H1 (cell line): ENCODE measurements at regions not wholly inside any gene's neighbourhood (a gene's known extent, or its start where the extent isn't known, plus 50 kb on each side); places are given as distances from the start of the nearest gene placed in this dataset.

Experiments
- CTCF ChIA-PET: fragments of 300-600 bp; sonication (Branson Sonifier 250); formaldehyde crosslinking; loops from one replicate; lab custom pipeline; 2021; ENCODE audit not compliant: partially characterized antibody; lab: Charles Lee
- POLR2A ChIA-PET: fragments of 300-600 bp; sonication (Branson Sonifier 250); formaldehyde crosslinking; loops from one replicate; lab custom pipeline; 2021; ENCODE audit warnings: inconsistent platforms; ENCODE audit not compliant: partially characterized antibody; lab: Charles Lee
- DNase-seq, 2 experiments: peaks; one replicate each; pipeline versions ENCODE4 v3.0.0 to v3.0.0-alpha.2; 2010 to 2022; ENCODE audit warnings: low spot score in 2 of 2, low read depth in 1 of 2, mixed read lengths in 1 of 2
- FAIRE-seq: peaks from 2 replicates; lab custom pipeline; 2011; peaks lifted over from hg19 to GRCh38; lab: Jason Lieb, UNC
- H2AFZ ChIP-seq: 2 replicates; pipeline ENCODE4 v1.8.1; 2012; ENCODE audit warnings: low read length, inconsistent platforms
- H2AK5ac ChIP-seq: 2 replicates; pipeline ENCODE4 v1.6.1; 2013; ENCODE audit warnings: low read depth, low read length
- H2BK120ac ChIP-seq: replicated peaks from 2 replicates; pipeline ENCODE3; 2013; ENCODE audit warnings: low read depth, low read length, inconsistent platforms
- H2BK12ac ChIP-seq: 2 replicates; pipeline ENCODE4 v1.6.1; 2013; ENCODE audit warnings: low read depth, low read length
- H2BK15ac ChIP-seq: 2 replicates; pipeline ENCODE4 v1.6.1; 2013; ENCODE audit warnings: low read length
- H2BK20ac ChIP-seq: 2 replicates; pipeline ENCODE4 v1.6.1; 2013; ENCODE audit warnings: low read length
- H2BK5ac ChIP-seq: 2 replicates; pipeline ENCODE4 v1.6.1; 2013; ENCODE audit warnings: low read depth, low read length
- H3K14ac ChIP-seq: 2 replicates; pipeline ENCODE4 v1.6.1; 2013; ENCODE audit warnings: inconsistent platforms; ENCODE audit not compliant: insufficient read length
- H3K18ac ChIP-seq: 2 replicates; pipeline ENCODE4 v1.6.1; 2013; ENCODE audit warnings: low read length; ENCODE audit errors: extremely low read depth
- H3K23ac ChIP-seq: 2 replicates; pipeline ENCODE4 v1.6.1; 2013; ENCODE audit warnings: inconsistent platforms; ENCODE audit not compliant: insufficient read length
- H3K23me2 ChIP-seq: 2 replicates; pipeline ENCODE4 v1.6.1; 2013; ENCODE audit warnings: low read depth, low read length
- H3K27ac ChIP-seq: 2 replicates; pipeline ENCODE4 v1.6.1; 2011; ENCODE audit warnings: low read depth, low read length, inconsistent platforms
- H3K27me3 ChIP-seq, 4 experiments: replicated peaks in 1 of 4; 1 replicate in 1 of 4; 2 replicates in 3 of 4; pipeline versions ENCODE4 v1.6.1 to v1.8.1; 2011 to 2013; ENCODE audit warnings: low read length in 3 of 4, mild to moderate bottlenecking in 3 of 4, inconsistent platforms in 2 of 4, mixed read lengths in 2 of 4, moderate library complexity in 1 of 4; ENCODE audit not compliant: control insufficient read depth in 3 of 4, insufficient read depth in 3 of 4; ENCODE audit errors: extremely low read depth in 1 of 4
- H3K36me3 ChIP-seq, 4 experiments: 2 replicates each; pipeline versions ENCODE4 v1.6.1 to v1.8.1; 2011 to 2013; ENCODE audit warnings: mild to moderate bottlenecking in 4 of 4, low read length in 3 of 4, moderate library complexity in 2 of 4, control low read depth in 1 of 4, inconsistent platforms in 1 of 4; ENCODE audit not compliant: insufficient read depth in 4 of 4, control insufficient read depth in 2 of 4
- H3K4ac ChIP-seq: replicated peaks from 2 replicates; pipeline ENCODE3; 2013; ENCODE audit warnings: low read length, low read depth, mixed read lengths, inconsistent platforms; ENCODE audit not compliant: insufficient read length
- H3K4me1 ChIP-seq, 4 experiments: replicated peaks in 1 of 4; 1 replicate in 1 of 4; 2 replicates in 3 of 4; pipeline versions ENCODE4 v1.6.1 to v1.8.1; 2011 to 2013; ENCODE audit warnings: low read length in 3 of 4, inconsistent platforms in 2 of 4, mixed read lengths in 1 of 4; ENCODE audit not compliant: insufficient read depth in 4 of 4, control insufficient read depth in 3 of 4
- H3K4me2 ChIP-seq, 2 experiments: 2 replicates each; pipeline versions ENCODE4 v1.6.1 to v1.8.1; 2011 to 2013; ENCODE audit warnings: low read depth in 2 of 2, low read length in 2 of 2, control low read depth in 1 of 2, inconsistent platforms in 1 of 2, mild to moderate bottlenecking in 1 of 2; ENCODE audit not compliant: insufficient read depth in 1 of 2
- H3K4me3 ChIP-seq, 4 experiments: fragments of 200-600, 300-600 bp in 1 of 4; sonication (generic), shearing (Covaris generic), sonication (Bioruptor Twin) in 1 of 4; 2 replicates each; pipeline versions ENCODE4 v1.5.1 to v1.8.1; 2011 to 2016; ENCODE audit warnings: low read length in 4 of 4, low read depth in 3 of 4, control low read depth in 2 of 4, inconsistent platforms in 2 of 4, mild to moderate bottlenecking in 2 of 4, mixed read lengths in 1 of 4, moderate library complexity in 1 of 4; ENCODE audit not compliant: insufficient read depth in 2 of 4; ENCODE audit errors: extremely low read depth in 1 of 4
- H3K56ac ChIP-seq: replicated peaks from 2 replicates; pipeline ENCODE3; 2013; ENCODE audit warnings: low read depth, mild to moderate bottlenecking, mixed read lengths, low read length, inconsistent platforms; ENCODE audit not compliant: insufficient read length
- H3K79me1 ChIP-seq: 2 replicates; pipeline ENCODE4 v1.6.1; 2013; ENCODE audit warnings: low read depth, low read length, control low read depth
- H3K79me2 ChIP-seq, 2 experiments: 2 replicates each; pipeline versions ENCODE4 v1.6.1 to v1.8.1; 2012 to 2013; ENCODE audit warnings: low read length in 2 of 2, mild to moderate bottlenecking in 2 of 2, inconsistent platforms in 1 of 2; ENCODE audit not compliant: insufficient read depth in 2 of 2, control insufficient read depth in 1 of 2
- H3K9ac ChIP-seq, 4 experiments: replicated peaks in 1 of 4; 1 replicate in 1 of 4; 2 replicates in 3 of 4; pipeline versions ENCODE4 v1.6.1 to v1.8.1; 2011 to 2013; ENCODE audit warnings: low read depth in 3 of 4, low read length in 3 of 4, control low read depth in 2 of 4, mild to moderate bottlenecking in 2 of 4, moderate library complexity in 2 of 4, inconsistent platforms in 1 of 4; ENCODE audit errors: extremely low read depth in 1 of 4
- H3K9me3 ChIP-seq, 2 experiments: 2 replicates each; pipeline versions ENCODE4 v1.6.1 to v1.8.1; 2012 to 2013; ENCODE audit warnings: mild to moderate bottlenecking in 2 of 2, moderate library complexity in 2 of 2, control low read depth in 1 of 2, inconsistent platforms in 1 of 2, low read depth in 1 of 2, low read length in 1 of 2, mixed read lengths in 1 of 2; ENCODE audit not compliant: insufficient read depth in 2 of 2
- H4K20me1 ChIP-seq, 2 experiments: replicated peaks in 1 of 2; 2 replicates each; pipeline versions ENCODE3 to v1.8.1; 2011 to 2013; ENCODE audit warnings: inconsistent platforms in 2 of 2, low read length in 2 of 2, mild to moderate bottlenecking in 1 of 2; ENCODE audit not compliant: insufficient read depth in 2 of 2, control insufficient read depth in 1 of 2
- H4K5ac ChIP-seq: 2 replicates; pipeline ENCODE4 v1.6.1; 2013; ENCODE audit warnings: low read length, low read depth, mixed read lengths, inconsistent platforms; ENCODE audit not compliant: insufficient read length
- H4K8ac ChIP-seq: 2 replicates; pipeline ENCODE4 v1.8.0; 2013; ENCODE audit warnings: mild to moderate bottlenecking, moderate library complexity, low read length, inconsistent platforms; ENCODE audit not compliant: insufficient read depth; ENCODE audit errors: extremely low read depth
- H4K91ac ChIP-seq: replicated peaks from 2 replicates; pipeline ENCODE3; 2013; ENCODE audit warnings: low read length, mixed read lengths, inconsistent platforms; ENCODE audit not compliant: insufficient read length
- BCL11A ChIP-seq, 2 experiments: IDR thresholded peaks; one replicate each; pipeline ENCODE4 v1.6.1; 2011; ENCODE audit warnings: low read depth in 2 of 2, low read length in 2 of 2, mild to moderate bottlenecking in 2 of 2
- BRCA1 ChIP-seq: IDR thresholded peaks from 2 replicates; pipeline ENCODE4 v1.6.1; 2012; ENCODE audit warnings: low read depth, low read length, improper control_type of control experiment
- CBX8 ChIP-seq: fragments of 300-800, 300-1000 bp; sonication (generic); IDR thresholded peaks from 2 replicates; pipeline ENCODE4 v1.7.1; 2016; ENCODE audit warnings: low read depth, low read length, borderline replicate concordance
- CEBPB ChIP-seq: IDR thresholded peaks from 2 replicates; pipeline ENCODE4 v1.6.1; 2012; ENCODE audit warnings: low read depth, low read length
- CREB1 ChIP-seq: IDR thresholded peaks from 2 replicates; pipeline ENCODE4 v1.6.1; 2012; ENCODE audit warnings: inconsistent platforms
- GTF2F1 ChIP-seq: IDR thresholded peaks from 2 replicates; pipeline ENCODE4 v1.6.1; 2012; ENCODE audit warnings: low read depth, low read length, improper control_type of control experiment, borderline replicate concordance
- KDM1A ChIP-seq: fragments of 200-600, 300-600 bp; sonication (generic); IDR thresholded peaks from 2 replicates; pipeline ENCODE4 v1.7.1; 2016; ENCODE audit warnings: mild to moderate bottlenecking, low read length, borderline replicate concordance
- KDM4A ChIP-seq: IDR thresholded peaks from one replicate; pipeline ENCODE4 v1.7.1; 2012; ENCODE audit warnings: low read depth, mild to moderate bottlenecking, moderate library complexity, low read length, inconsistent platforms; ENCODE audit not compliant: severe bottlenecking
- NRF1 ChIP-seq: IDR thresholded peaks from 2 replicates; pipeline ENCODE4 v1.6.1; 2011; ENCODE audit warnings: mild to moderate bottlenecking, low read depth, low read length, improper control_type of control experiment
- PHF8 ChIP-seq: fragments of 200-600 bp; sonication (generic); conservative IDR thresholded peaks from 2 replicates; pipeline ENCODE4 v1.7.1; 2012; ENCODE audit warnings: low read depth, mild to moderate bottlenecking, inconsistent platforms, low read length, moderate library complexity
- POLR2A ChIP-seq, 2 experiments: IDR thresholded peaks; 1 replicate in 1 of 2; 2 replicates in 1 of 2; pipeline ENCODE4 v1.6.1; 2011; ENCODE audit warnings: low read depth in 2 of 2, low read length in 2 of 2, mild to moderate bottlenecking in 2 of 2; ENCODE audit errors: control extremely low read depth in 1 of 2
- POU5F1 ChIP-seq: IDR thresholded peaks from 2 replicates; pipeline ENCODE4 v1.6.1; 2011; ENCODE audit warnings: low read depth, mild to moderate bottlenecking, low read length, moderate library complexity
- RBBP5 ChIP-seq: IDR thresholded peaks from 2 replicates; pipeline ENCODE4 v1.7.1; 2012; ENCODE audit warnings: low read depth, mild to moderate bottlenecking, inconsistent platforms, low read length, moderate library complexity, borderline replicate concordance
- RFX5 ChIP-seq: IDR thresholded peaks from 2 replicates; pipeline ENCODE4 v1.6.1; 2011; ENCODE audit warnings: low read depth, low read length, improper control_type of control experiment, borderline replicate concordance
- SIRT6 ChIP-seq: IDR thresholded peaks from one replicate; pipeline ENCODE4 v1.7.1; 2012; ENCODE audit warnings: low read length, inconsistent platforms
- TEAD4 ChIP-seq: IDR thresholded peaks from 2 replicates; pipeline ENCODE4 v1.6.1; 2012; ENCODE audit warnings: low read depth, low read length, inconsistent platforms, mixed read lengths
- WGBS, 2 experiments: shearing (Covaris generic) in 1 of 2; methylation state at CpG; one replicate each; pipeline versions ENCODE4 v1.1.6 to v1.1.7; 2013 to 2015; ENCODE audit warnings: low lambda C conversion rate in 2 of 2, mixed read lengths in 2 of 2, inconsistent platforms in 1 of 2, low coverage in 1 of 2, missing lambda C conversion rate in 1 of 2; ENCODE audit not compliant: insufficient replicate concordance in 2 of 2, insufficient coverage in 1 of 2, insufficient read length in 1 of 2; ENCODE audit errors: extremely low coverage in 1 of 2, missing lambda C conversion rate in 1 of 2; 5-methylcytosine and 5-hydroxymethylcytosine counted together
- TF ChIP-seq, protein P1 (sequence below): IDR thresholded peaks from 2 replicates; pipeline ENCODE4 v1.6.1; 2012; ENCODE audit warnings: inconsistent platforms

- H3K36me3 ChIP-seq, result no peaks in the 10 kb centered on the region
- no peak overlapping the region for H4K91ac ChIP-seq
- no peak overlapping the region for H3K4me3 ChIP-seq
- H3K27ac ChIP-seq, result no peak overlapping the region
- H3K18ac ChIP-seq, result no peak overlapping the region
- ChIA-PET CTCF (no interaction called here), POLR2A (interaction anchor here (0.9 kb wide), 1 partner anchor 9 kb away, joined by 3 read pairs; no protein-coding TSS in a partner anchor)
- no peak overlapping the region for H2AFZ ChIP-seq
- H3K79me2 ChIP-seq, result no peaks in the 10 kb centered on the region
- no peaks in the 10 kb centered on the region for H3K23me2 ChIP-seq
- no peak overlapping the region for H3K9ac ChIP-seq
- H3K4me1 ChIP-seq, result peaks cover 0 to 2% (median 0%) of the 10 kb centered on the region in 4 experiments; a peak in 2 of 7 replicates
- H3K79me1 ChIP-seq, result no peaks in the 10 kb centered on the region
- no peak overlapping the region for H2AK5ac ChIP-seq
- no peak overlapping the region for H2BK12ac ChIP-seq
- FAIRE-seq, result no peak
- no peak overlapping the region for H3K56ac ChIP-seq
- H3K14ac ChIP-seq, result no peak overlapping the region
- H4K5ac ChIP-seq, result no peak overlapping the region
- no peaks in the 10 kb centered on the region; a peak in 1 of 7 replicates for H3K27me3 ChIP-seq
- no peak overlapping the region for H2BK15ac ChIP-seq
- H3K4me2 ChIP-seq, result no peak overlapping the region
- H4K20me1 ChIP-seq, result no peaks in the 10 kb centered on the region
- H3K9me3 ChIP-seq, result no peaks in the 10 kb centered on the region
- TF ChIP-seq POLR2A (IDR thresholded peaks at IDR 0.05; ENCODE audit: control extremely low read depth in 1 of 2, low read depth in 2 of 2, low read length in 2 of 2) (no peak), GTF2F1 (no peak), TEAD4 (no peak), CEBPB (no peak), KDM4A (no peak), SIRT6 (no peak), BCL11A (IDR thresholded peaks at IDR 0.05; ENCODE audit: low read depth in 2 of 2, low read length in 2 of 2) (no peak), CREB1 (no peak), PHF8 (no peak), RBBP5 (no peak), KDM1A (no peak), BRCA1 (no peak), RFX5 (no peak), CBX8 (no peak), POU5F1 (no peak), NRF1 (no peak)
- TF ChIP-seq, protein P1, sequence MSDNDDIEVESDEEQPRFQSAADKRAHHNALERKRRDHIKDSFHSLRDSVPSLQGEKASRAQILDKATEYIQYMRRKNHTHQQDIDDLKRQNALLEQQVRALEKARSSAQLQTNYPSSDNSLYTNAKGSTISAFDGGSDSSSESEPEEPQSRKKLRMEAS, result no peak
- no peak overlapping the region for H2BK120ac ChIP-seq
- no peak overlapping the region for H2BK20ac ChIP-seq
- no peak overlapping the region for H4K8ac ChIP-seq
- H2BK5ac ChIP-seq, result no peak overlapping the region
- H3K23ac ChIP-seq, result no peak overlapping the region
- DNase-seq, result no peak
- H3K4ac ChIP-seq, result no peak overlapping the region
- 92% methylated on average over 9 of the region's 9 CpGs; no CpG with 5 or more reads in 1 of the 2 experiments for WGBS, 2 experiments
These were observed 229.0 kb upstream of the RAB4A start for GRCh38 chr1:229041946-229042345.
